GM20000 (cell line): ENCODE measurements at regions not wholly inside any gene's neighbourhood (a gene's known extent, or its start where the extent isn't known, plus 50 kb on each side); places are given as distances from the start of the nearest gene placed in this dataset.

Source experiments
- DNase-seq: peaks from one replicate; pipeline ENCODE4 v3.0.0; 2012; ENCODE audit warnings: low spot score
- TF ChIP-seq, protein P1 (sequence below): IDR thresholded peaks from 2 replicates; pipeline ENCODE4 v1.5.1; 2012; ENCODE audit warnings: mild to moderate bottlenecking, control low read depth; ENCODE audit errors: extremely low read depth, missing control alignments

DNA sequence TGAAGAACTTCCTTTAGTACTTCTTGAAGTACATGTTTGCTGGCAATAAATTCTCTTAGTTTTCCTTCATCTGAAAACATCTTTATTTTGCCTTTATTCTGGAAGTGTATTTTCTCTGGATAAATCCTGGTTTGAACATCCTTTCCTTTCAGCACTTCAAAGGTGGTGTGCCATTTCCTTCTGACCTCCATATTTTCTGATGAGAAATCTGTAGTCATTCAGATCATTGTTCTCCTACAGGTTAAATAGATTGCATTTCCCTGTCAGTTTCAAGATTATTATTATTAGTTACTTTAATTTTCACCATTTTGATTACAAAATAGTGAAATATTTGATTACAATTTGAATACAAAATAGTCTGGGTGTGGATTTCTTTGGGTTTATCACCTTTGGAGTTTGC is 134.5 kb downstream of the CDH26 start:
- TF ChIP-seq, protein P1, sequence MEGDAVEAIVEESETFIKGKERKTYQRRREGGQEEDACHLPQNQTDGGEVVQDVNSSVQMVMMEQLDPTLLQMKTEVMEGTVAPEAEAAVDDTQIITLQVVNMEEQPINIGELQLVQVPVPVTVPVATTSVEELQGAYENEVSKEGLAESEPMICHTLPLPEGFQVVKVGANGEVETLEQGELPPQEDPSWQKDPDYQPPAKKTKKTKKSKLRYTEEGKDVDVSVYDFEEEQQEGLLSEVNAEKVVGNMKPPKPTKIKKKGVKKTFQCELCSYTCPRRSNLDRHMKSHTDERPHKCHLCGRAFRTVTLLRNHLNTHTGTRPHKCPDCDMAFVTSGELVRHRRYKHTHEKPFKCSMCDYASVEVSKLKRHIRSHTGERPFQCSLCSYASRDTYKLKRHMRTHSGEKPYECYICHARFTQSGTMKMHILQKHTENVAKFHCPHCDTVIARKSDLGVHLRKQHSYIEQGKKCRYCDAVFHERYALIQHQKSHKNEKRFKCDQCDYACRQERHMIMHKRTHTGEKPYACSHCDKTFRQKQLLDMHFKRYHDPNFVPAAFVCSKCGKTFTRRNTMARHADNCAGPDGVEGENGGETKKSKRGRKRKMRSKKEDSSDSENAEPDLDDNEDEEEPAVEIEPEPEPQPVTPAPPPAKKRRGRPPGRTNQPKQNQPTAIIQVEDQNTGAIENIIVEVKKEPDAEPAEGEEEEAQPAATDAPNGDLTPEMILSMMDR, result no peak
- DNase-seq, result no peak

DNA sequence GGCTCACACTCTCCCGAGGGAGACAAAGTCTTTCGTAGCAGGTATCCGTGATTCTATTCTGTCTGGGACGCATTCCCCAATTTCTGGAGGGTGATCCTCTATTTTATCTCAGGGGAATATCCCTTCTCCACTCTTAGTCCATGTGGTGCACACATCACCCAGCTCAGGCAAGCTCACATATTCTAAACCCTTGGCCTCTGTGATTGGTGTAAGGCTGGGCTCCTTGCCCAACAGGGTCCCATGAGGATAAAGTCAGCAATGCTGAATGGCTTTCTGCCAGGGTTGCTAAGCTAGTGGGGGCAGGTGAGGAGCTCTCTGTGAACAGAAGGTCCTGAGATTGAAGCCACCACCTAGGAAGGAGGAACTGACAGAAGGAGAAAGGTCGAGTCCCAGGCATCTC is 137.2 kb downstream of the CDH26 start:
- no peak for DNase-seq
- TF ChIP-seq, protein P1, result no peak

DNA sequence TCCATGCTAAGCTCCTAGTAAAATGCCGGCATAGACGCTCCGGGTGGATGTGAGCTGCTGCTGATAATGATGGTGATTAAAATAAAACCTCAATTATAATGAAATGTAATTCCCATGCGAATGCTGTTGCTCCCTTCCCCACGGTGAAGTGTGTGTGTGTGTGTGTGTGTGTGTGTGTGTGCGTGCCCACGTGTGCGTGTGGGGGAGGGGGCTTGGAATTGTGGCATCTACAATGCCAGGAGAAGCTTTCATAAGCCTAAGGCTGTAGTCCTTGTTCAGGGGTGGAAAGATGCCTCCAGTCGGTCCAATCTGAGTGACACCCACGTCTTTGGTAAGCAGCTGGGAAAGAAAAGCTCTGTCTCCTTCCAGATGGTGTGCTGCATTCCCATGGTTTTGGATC is 137.9 kb downstream of the CDH26 start:
- TF ChIP-seq, protein P1, result no peak

DNA sequence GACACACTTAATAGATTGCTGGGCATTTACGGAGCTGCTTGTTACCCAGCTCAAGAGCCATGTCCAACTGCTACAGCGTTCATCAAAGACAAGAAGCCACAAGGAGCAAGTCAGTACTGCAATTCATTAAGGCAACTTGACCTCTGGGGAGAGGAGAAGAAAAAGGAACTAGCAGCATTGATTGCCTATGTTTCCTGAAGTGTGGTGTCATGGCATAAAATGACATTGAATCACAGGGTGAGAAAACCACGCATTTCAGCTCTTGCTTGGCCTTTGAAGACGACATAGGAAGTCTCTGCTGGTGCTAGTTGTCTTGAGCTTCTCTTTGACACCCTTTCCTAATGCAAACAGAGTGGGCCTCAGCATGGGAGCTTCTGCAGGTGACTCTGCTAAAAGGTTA is 139.1 kb downstream of the CDH26 start:
- DNase-seq, result no peak
- TF ChIP-seq, protein P1, result no peak

More for the DNA sequence above, 137.9 kb downstream of the CDH26 start:
- no peak for DNase-seq

DNA sequence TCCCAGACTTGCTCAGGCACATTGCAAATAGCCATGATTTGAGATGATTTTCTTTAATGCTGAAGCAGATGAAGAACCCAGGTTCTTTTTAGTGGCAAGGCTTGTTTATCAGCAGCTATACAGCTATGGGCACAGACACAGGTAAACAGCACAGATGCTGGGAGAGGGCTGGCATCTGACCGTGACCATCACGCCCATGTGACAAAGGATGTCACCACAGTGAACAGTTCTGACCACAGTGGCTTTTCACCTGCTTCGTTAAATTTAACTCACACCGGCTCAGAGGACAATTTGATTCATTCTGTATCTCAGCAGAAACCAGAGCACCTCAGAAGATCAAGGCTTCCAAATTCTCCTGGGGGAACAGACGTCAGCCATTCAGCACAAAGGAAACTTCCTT is 142.6 kb downstream of the CDH26 start:
- no peak for DNase-seq

DNA sequence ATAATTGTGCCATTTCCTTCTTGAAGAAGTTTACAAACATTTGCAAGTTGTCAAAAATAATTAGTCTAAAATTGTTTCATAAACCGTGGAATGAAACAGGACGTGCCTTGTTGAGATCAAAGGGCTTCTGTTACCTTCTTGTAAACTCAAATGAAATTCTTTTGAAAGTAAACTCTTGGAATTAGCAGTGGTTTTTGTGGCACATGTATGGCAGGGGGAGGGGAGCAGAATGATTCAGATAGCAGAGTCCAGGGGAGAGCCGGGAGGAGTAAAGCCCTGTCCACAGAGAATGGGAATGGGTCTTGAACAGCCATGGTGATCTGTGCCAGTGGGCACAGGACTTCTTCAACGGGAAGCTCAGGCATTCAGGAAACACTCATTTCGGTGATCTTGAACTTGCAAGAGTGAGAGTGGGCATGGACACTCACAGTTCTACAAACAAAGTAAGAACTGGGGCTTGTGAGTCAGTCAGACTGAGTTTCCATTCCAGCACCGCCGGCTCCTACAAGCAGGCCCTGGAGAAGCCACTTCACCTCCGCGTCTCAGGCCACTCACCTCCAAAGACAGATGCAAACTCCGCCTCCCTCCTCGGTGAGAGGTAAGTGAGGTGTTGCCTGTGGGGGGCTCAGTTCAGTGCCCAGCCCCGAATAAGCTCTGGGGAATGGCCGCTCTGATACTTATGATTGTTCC is 143.1 kb downstream of the CDH26 start:
- TF ChIP-seq, protein P1, result no peak
- no peak for DNase-seq

More for the DNA sequence above, 142.6 kb downstream of the CDH26 start:
- TF ChIP-seq, protein P1, result no peak

DNA sequence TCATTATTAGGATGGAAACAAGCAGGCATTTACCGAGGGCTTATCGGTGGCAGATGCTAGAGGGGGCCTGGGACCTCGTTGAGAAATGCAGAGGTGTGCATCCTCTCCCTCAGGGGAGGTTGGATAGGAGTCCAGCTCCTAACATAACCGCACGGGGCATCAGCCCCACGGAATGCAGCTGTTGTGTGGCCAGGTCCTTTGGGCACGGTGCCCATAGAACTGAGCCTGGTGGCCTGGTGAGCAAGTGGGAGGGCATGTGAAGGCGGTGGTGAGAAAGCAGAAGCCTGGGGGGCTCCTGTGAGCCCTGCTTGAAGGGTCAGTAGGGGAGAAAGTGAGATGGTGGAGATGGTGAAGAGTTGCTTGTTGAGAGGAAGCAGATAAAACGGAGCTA is 143.7 kb downstream of the CDH26 start:
- TF ChIP-seq, protein P1, result no peak
- DNase-seq, result no peak
